Progenitor cell of endocrine pancreas (in vitro differentiated cells): ENCODE measurements at regions not wholly inside any gene's neighbourhood (a gene's known extent, or its start where the extent isn't known, plus 50 kb on each side); places are given as distances from the start of the nearest gene placed in this dataset.
"Not testable (repeated sequence)": the region's sequence is repeated elsewhere in the genome, so short reads cannot be mapped to it uniquely, and the experiment has no call there.

ENCODE experiments used
- DNase-seq: peaks from one replicate; pipeline ENCODE4 v3.0.0; 2021; ENCODE audit warnings: low spot score; ENCODE audit not compliant: unreplicated experiment
- H3K27ac Mint-ChIP-seq: 2 replicates; pipeline ENCODE4 v1.8.0; 2021; ENCODE audit warnings: mild to moderate bottlenecking, moderate library complexity, mixed read lengths
- H3K27me3 Mint-ChIP-seq: 2 replicates; pipeline ENCODE4 v1.8.0; 2021; ENCODE audit warnings: mixed read lengths
- H3K36me3 Mint-ChIP-seq: 2 replicates; pipeline ENCODE4 v1.8.0; 2022; ENCODE audit warnings: mixed read lengths; ENCODE audit not compliant: insufficient read depth
- H3K4me1 Mint-ChIP-seq: 2 replicates; pipeline ENCODE4 v1.8.0; 2021; ENCODE audit warnings: low read depth, mixed read lengths
- H3K4me3 Mint-ChIP-seq: 2 replicates; pipeline ENCODE4 v1.8.0; 2021; ENCODE audit warnings: low read depth, mild to moderate bottlenecking, moderate library complexity, mixed read lengths
- H3K9me3 Mint-ChIP-seq: 2 replicates; pipeline ENCODE4 v1.8.0; 2021; ENCODE audit warnings: low read depth, mixed read lengths
- TF ChIP-seq, protein P1 (sequence below): fragments of 200-600 bp; sonication (generic); IDR thresholded peaks from one replicate; pipeline ENCODE4 v1.5.0; 2021; ENCODE audit warnings: antibody characterized with exemption, mild to moderate bottlenecking; ENCODE audit not compliant: unreplicated experiment

DNA sequence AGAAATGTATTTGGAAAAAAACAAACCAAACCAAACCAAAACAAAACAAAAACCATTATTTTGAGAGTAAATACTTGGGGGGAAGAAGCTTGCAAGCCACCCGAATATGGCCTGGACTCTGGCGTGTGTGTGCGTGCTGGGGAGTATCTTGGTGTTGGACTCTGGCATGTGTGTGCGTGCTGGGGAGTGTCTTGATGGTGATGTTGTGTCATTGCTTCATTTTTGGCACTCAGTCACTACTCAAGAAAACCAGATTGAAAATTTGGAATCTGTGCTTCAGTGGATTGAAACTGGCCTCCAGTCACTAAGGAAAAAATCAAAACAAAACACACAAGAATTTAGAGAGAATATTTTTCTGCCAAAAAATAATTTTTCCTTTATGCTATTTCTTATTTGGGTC is 76.1 kb downstream of the ARRDC3 start:
- TF ChIP-seq, protein P1, sequence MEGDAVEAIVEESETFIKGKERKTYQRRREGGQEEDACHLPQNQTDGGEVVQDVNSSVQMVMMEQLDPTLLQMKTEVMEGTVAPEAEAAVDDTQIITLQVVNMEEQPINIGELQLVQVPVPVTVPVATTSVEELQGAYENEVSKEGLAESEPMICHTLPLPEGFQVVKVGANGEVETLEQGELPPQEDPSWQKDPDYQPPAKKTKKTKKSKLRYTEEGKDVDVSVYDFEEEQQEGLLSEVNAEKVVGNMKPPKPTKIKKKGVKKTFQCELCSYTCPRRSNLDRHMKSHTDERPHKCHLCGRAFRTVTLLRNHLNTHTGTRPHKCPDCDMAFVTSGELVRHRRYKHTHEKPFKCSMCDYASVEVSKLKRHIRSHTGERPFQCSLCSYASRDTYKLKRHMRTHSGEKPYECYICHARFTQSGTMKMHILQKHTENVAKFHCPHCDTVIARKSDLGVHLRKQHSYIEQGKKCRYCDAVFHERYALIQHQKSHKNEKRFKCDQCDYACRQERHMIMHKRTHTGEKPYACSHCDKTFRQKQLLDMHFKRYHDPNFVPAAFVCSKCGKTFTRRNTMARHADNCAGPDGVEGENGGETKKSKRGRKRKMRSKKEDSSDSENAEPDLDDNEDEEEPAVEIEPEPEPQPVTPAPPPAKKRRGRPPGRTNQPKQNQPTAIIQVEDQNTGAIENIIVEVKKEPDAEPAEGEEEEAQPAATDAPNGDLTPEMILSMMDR: no peak
- no peak overlapping the region for H3K27ac Mint-ChIP-seq
- DNase-seq: no peak
- H3K27me3 Mint-ChIP-seq: no peaks in the 10 kb centered on the region
- peaks cover 3% of the 10 kb centered on the region for H3K9me3 Mint-ChIP-seq
- H3K4me3 Mint-ChIP-seq: no peak overlapping the region
- H3K36me3 Mint-ChIP-seq: no peaks in the 10 kb centered on the region
- peaks cover 1% of the 10 kb centered on the region for H3K4me1 Mint-ChIP-seq

DNA sequence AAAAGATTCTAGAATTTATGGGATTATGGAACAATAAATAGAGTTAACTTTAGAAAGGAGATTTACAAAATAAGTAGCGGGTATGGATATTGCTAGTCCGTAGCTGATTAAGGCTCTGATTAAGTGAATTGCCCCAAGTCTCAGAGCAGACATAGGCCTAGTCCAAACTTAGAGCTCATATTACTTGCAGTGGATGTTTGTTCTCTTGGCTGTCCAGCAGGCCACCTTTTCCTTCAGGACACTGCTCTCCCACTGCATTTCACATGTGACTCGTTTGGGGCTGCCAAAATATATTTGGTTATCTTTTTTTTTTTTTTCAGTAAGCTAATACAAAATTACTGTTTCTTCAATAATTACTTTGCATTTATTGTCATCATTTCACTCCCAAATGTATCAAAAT is 76.6 kb downstream of the ARRDC3 start:
- H3K4me3 Mint-ChIP-seq: no peak overlapping the region
- H3K27me3 Mint-ChIP-seq: no peaks in the 10 kb centered on the region
- H3K36me3 Mint-ChIP-seq: no peaks in the 10 kb centered on the region
- H3K4me1 Mint-ChIP-seq: peaks cover 1% of the 10 kb centered on the region
- no peak for DNase-seq
- peaks cover 3% of the 10 kb centered on the region for H3K9me3 Mint-ChIP-seq
- TF ChIP-seq, protein P1: no peak
- H3K27ac Mint-ChIP-seq: no peak overlapping the region

DNA sequence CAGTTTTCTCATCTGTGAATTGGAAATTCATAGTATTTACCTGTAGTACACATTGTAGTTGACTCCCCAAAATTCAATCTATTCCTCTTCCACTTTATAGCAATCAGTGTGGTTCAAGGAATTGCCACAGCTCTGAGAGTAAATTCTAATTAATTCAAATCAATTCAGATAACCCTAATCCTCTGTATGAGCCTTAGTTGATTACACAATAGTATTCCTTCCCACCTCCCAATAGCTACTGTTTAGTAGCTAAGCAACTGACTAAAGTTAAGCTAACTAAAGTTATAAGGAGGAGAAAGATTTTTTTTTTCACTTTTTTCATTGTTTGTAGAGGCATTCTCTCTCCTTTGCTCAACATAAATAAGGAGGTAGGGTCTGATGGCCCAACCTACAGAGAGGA is 77.5 kb downstream of the ARRDC3 start:
- TF ChIP-seq, protein P1: no peak
- H3K27ac Mint-ChIP-seq: peak overlapping the region; percentile 59
- no peaks in the 10 kb centered on the region for H3K9me3 Mint-ChIP-seq
- peaks cover 1% of the 10 kb centered on the region for H3K4me1 Mint-ChIP-seq
- DNase-seq: no peak
- no peaks in the 10 kb centered on the region for H3K36me3 Mint-ChIP-seq
- H3K27me3 Mint-ChIP-seq: no peaks in the 10 kb centered on the region
- no peak overlapping the region for H3K4me3 Mint-ChIP-seq

DNA sequence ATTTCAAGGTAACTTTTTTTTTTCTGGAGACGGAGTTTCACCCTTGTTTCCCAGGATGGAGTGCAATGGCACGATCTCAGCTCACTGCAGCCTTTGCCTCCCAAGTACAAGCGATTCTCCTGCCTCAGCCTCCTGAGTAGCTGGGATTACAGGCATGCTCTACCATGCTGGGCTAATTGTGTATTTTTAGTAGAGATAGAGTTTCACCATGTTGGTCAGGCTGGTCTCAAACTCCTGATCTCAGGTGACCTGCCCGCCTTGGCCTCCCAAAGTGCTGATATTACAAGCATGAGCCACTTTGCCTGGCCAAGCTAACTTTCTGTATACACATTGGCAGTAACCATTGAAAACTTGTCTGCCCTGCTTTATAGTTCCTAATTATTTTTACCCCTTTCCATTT is 79.1 kb downstream of the ARRDC3 start:
- H3K36me3 Mint-ChIP-seq, H3K4me1 Mint-ChIP-seq, H3K9me3 Mint-ChIP-seq, H3K27ac Mint-ChIP-seq, H3K4me3 Mint-ChIP-seq, DNase-seq, H3K27me3 Mint-ChIP-seq: not testable (repeated sequence)

DNA sequence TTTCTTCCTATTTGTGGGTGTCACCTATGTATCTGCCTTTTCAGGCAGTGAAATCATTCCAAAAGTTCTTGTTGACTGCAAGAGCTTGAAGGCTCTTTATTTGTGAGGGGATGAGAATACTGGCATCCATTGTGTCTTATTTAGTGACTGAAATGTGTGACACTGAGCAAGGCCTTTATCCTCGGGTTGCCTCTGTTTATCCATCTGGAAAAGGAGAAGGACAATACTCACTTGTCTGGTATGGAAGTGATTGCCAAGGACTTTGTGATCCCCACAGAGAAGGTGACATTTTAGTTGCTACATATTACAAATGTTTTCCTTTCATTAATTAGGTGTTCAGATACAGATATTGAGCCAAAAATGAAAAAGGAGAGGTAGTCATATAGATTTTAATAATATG is 80.2 kb downstream of the ARRDC3 start:
- H3K27ac Mint-ChIP-seq: no peak overlapping the region
- TF ChIP-seq, protein P1: no peak
- no peak for DNase-seq
- peaks cover 1% of the 10 kb centered on the region for H3K4me1 Mint-ChIP-seq
- no peaks in the 10 kb centered on the region for H3K36me3 Mint-ChIP-seq
- no peaks in the 10 kb centered on the region for H3K27me3 Mint-ChIP-seq
- no peak overlapping the region for H3K4me3 Mint-ChIP-seq
- no peaks in the 10 kb centered on the region for H3K9me3 Mint-ChIP-seq

DNA sequence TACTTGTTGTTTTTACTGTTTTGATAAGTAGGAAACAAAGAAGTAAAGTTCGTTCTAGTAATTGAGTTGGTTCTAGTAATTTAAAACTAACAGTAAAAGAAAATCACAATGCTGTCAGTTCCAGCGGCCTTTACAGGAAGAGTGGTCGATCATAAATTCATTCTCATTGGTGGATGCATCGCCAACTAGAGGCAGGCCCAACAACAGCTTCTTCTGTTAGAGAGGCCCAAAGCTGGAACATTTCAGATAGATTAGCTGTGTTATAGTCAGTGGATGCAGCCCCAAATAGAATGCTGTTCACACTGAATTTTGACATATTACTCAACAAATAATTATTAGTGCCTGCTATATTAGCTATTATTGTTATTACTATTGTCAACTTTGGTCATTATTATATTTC is 80.8 kb downstream of the ARRDC3 start:
- H3K4me1 Mint-ChIP-seq: peaks cover 1% of the 10 kb centered on the region
- no peak overlapping the region for H3K4me3 Mint-ChIP-seq
- H3K27me3 Mint-ChIP-seq: no peaks in the 10 kb centered on the region
- no peaks in the 10 kb centered on the region for H3K9me3 Mint-ChIP-seq
- TF ChIP-seq, protein P1: no peak
- no peak for DNase-seq
- no peak overlapping the region for H3K27ac Mint-ChIP-seq
- H3K36me3 Mint-ChIP-seq: no peaks in the 10 kb centered on the region
